Subcutaneous abdominal adipose tissue (tissue), 5 donors: ENCODE measurements at regions not wholly inside any gene's neighbourhood (a gene's known extent, or its start where the extent isn't known, plus 50 kb on each side); places are given as distances from the start of the nearest gene placed in this dataset.

Experiments used
- H3K27ac ChIP-seq: one replicate; pipeline ENCODE4 v1.7.0; 2013; ENCODE audit warnings: low read depth, mild to moderate bottlenecking, inconsistent platforms, low read length, moderate library complexity
- H3K27me3 ChIP-seq, 5 donors: one replicate each; pipeline ENCODE4 v1.7.0; 2013; ENCODE audit warnings: low read length in 5 of 5, inconsistent platforms in 1 of 5; ENCODE audit not compliant: control insufficient read depth in 5 of 5, insufficient read depth in 4 of 5
- H3K36me3 ChIP-seq, 5 donors: one replicate each; pipeline ENCODE4 v1.7.0; 2013; ENCODE audit warnings: low read length in 5 of 5; ENCODE audit not compliant: control insufficient read depth in 5 of 5, insufficient read depth in 5 of 5
- H3K4me1 ChIP-seq, 5 donors: one replicate each; pipeline ENCODE4 v1.7.0; 2013; ENCODE audit warnings: low read length in 5 of 5, mild to moderate bottlenecking in 3 of 5, moderate library complexity in 1 of 5; ENCODE audit not compliant: control insufficient read depth in 5 of 5, insufficient read depth in 5 of 5
- H3K4me3 ChIP-seq, 5 donors: one replicate each; pipeline ENCODE4 v1.7.0; 2013; ENCODE audit warnings: low read length in 5 of 5, low read depth in 1 of 5
- H3K9ac ChIP-seq, 5 donors: one replicate each; pipeline ENCODE4 v1.7.0; 2013; ENCODE audit warnings: low read length in 5 of 5, mild to moderate bottlenecking in 4 of 5, moderate library complexity in 3 of 5
- H3K9me3 ChIP-seq, 5 donors: one replicate each; pipeline ENCODE4 v1.7.0; 2013; ENCODE audit warnings: low read length in 5 of 5; ENCODE audit not compliant: control insufficient read depth in 5 of 5
- donor health status: healthy.
- donor health status: healthy.
- donor health status: healthy.
- donor health status: healthy.
- donor health status: healthy.

GRCh38 chr10:105925045-105925785 is 1239.3 kb downstream of the SORCS1 start:
- H3K4me3 ChIP-seq, result no peak overlapping the region
- H3K27ac ChIP-seq, result no peak overlapping the region
- peaks cover 0 to 6% (median 0%) of the 10 kb centered on the region in 5 donors for H3K9me3 ChIP-seq
- no peak overlapping the region for H3K9ac ChIP-seq
- H3K27me3 ChIP-seq, result no peaks in the 10 kb centered on the region
- H3K4me1 ChIP-seq, result no peaks in the 10 kb centered on the region
- H3K36me3 ChIP-seq, result no peaks in the 10 kb centered on the region

DNA sequence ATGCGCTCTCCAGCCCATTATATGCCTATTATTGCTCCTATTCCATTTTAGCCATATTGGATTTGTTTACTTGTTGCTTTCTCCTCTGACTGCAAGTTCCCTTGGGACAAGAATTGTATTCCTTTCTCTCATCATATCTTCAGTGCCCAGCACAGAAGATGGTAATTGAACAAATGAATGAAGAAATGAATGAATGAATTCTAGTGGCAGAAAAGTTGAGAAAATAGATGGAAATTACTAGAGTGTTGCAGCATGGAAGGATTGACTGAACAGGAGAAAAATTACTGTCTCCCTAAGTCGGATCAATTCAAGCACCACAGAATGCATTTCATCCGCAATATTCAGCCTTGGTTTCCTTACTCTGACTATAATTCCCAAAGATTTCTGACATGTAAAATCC is 1243.2 kb downstream of the SORCS1 start:
- no peak overlapping the region for H3K4me3 ChIP-seq
- H3K27me3 ChIP-seq, result no peaks in the 10 kb centered on the region
- H3K9ac ChIP-seq, result no peak overlapping the region
- H3K4me1 ChIP-seq, result no peaks in the 10 kb centered on the region
- H3K36me3 ChIP-seq, result no peaks in the 10 kb centered on the region
- H3K9me3 ChIP-seq, result peaks cover 0 to 6% (median 0%) of the 10 kb centered on the region in 5 donors
- H3K27ac ChIP-seq, result no peak overlapping the region

DNA sequence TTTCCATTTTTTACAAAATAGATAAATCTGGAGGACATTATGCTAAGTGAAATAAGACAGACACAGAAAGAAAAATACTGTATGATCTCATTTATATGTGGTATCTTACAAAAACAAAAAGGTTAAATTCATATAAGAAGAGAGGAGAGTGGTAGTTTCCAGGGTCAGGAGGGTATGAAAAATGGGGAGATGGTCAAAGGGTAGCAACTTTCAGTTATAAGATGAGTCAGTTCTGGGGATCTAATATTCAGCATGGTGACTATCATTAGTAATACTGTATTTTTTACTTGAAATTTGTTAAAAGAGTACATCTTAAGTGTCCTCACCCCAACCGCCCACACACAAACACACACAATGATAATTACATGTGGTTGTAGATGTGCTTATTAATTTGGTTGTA is 1250.1 kb downstream of the SORCS1 start:
- no peaks in the 10 kb centered on the region for H3K4me1 ChIP-seq
- peaks cover 0 to 3% (median 0%) of the 10 kb centered on the region in 5 donors for H3K9me3 ChIP-seq
- H3K27ac ChIP-seq, result no peak overlapping the region
- no peaks in the 10 kb centered on the region for H3K27me3 ChIP-seq
- H3K9ac ChIP-seq, result no peak overlapping the region
- H3K36me3 ChIP-seq, result no peaks in the 10 kb centered on the region
- no peak overlapping the region for H3K4me3 ChIP-seq

DNA sequence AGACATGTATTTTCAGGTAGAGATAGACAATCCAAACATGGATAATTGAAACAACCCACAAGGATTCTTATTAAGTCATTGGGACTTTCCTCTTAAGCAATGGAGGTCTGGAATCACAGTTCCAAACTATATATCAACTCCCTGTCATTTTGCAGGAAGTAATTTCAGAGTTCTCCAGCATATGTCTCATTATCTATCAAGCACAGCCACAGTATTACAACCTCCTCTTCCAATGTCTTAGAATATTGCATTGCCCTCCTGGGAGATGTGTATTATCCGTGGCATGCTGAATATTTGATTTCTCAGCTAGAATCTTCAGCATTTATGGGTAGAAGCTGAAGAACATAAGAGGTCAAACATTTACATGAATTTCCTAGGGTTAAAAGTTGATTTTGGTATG is 1255.8 kb downstream of the SORCS1 start:
- H3K27me3 ChIP-seq, result no peaks in the 10 kb centered on the region
- H3K36me3 ChIP-seq, result no peaks in the 10 kb centered on the region
- no peak overlapping the region for H3K27ac ChIP-seq
- H3K4me3 ChIP-seq, result no peak overlapping the region
- H3K9me3 ChIP-seq, result peaks cover 0 to 3% (median 0%) of the 10 kb centered on the region in 5 donors
- H3K4me1 ChIP-seq, result no peaks in the 10 kb centered on the region
- H3K9ac ChIP-seq, result no peak overlapping the region

DNA sequence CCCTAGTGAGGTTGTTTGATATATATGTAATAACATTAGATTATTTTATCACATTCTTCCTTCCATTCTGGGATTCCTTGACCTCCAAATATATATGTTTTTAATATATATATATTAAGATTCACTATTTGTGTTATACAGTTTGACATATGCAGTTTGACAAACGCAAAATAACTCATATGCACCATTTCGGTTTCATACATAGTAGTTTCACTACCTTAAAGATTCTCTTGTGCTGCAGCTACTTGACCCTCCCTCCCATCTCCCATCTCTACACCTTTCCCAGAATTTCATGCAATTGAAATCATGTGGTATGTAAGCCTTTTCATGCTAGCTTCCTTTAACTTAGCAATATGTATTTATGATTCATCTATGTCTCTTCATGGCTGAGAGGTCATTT is 1244.4 kb downstream of the SORCS3 start:
- Histone ChIP-seq H3K27me3 (no peaks in the 10 kb centered on the region), H3K4me1 (no peaks in the 10 kb centered on the region), H3K4me3 (no peak overlapping the region), H3K27ac (no peak overlapping the region), H3K9me3 (peaks cover 0 to 4% (median 0%) of the 10 kb centered on the region in 5 donors), H3K36me3 (no peaks in the 10 kb centered on the region), H3K9ac (no peak overlapping the region)

DNA sequence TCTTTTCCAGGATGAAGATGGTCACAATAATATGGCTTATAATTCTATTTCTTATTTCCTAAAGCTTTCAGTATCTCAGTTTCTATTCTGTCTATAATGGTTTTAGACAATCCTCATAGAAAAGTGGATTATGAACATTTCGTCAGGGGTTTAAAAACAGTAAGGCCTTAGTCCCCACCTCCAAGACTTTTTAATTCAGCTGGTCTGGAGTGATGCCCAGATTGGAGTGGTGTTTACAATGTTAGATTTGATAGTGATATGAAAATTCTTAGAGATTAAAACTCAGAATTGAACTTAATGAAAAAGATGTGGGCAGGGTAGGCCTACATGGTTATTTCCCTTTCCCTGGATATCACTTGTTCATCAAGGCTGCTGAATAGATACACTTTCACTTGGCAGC is 1238.3 kb downstream of the SORCS3 start:
- H3K9me3 ChIP-seq, result no peaks in the 10 kb centered on the region
- no peaks in the 10 kb centered on the region for H3K4me1 ChIP-seq
- no peaks in the 10 kb centered on the region for H3K36me3 ChIP-seq
- H3K27me3 ChIP-seq, result no peaks in the 10 kb centered on the region
- no peak overlapping the region for H3K9ac ChIP-seq
- no peak overlapping the region for H3K27ac ChIP-seq
- no peak overlapping the region for H3K4me3 ChIP-seq

DNA sequence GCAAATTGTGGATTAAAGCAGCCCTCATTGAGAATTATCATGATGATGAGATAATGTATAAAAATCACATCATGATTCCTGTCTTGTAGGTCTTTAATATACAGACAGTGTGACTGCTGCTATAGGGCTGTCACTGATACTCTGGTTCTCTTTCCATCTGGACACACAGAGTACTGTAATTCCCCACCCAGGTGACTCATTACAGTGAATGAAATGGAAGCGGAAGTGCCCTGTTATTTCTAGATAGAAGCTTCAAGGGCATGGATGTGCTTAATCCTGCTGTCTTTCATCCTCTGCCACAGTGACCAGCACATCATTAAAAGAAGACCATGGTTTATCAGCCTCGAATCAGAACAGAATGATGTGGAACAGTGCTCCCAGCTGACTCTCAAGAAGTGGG is 1234.0 kb downstream of the SORCS3 start:
- Histone ChIP-seq H3K27ac (no peak overlapping the region), H3K4me3 (no peak overlapping the region), H3K9me3 (peaks cover 0 to 8% (median 7%) of the 10 kb centered on the region in 5 donors), H3K4me1 (no peaks in the 10 kb centered on the region), H3K27me3 (no peaks in the 10 kb centered on the region), H3K36me3 (no peaks in the 10 kb centered on the region), H3K9ac (no peak overlapping the region)

- Histone ChIP-seq H3K9ac (no peak overlapping the region), H3K4me3 (no peak overlapping the region), H3K27ac (no peak overlapping the region), H3K27me3 (no peaks in the 10 kb centered on the region), H3K9me3 (peaks cover 0 to 10% (median 7%) of the 10 kb centered on the region in 5 donors), H3K4me1 (no peaks in the 10 kb centered on the region), H3K36me3 (no peaks in the 10 kb centered on the region)
Observed at GRCh38 chr10:105872665-105873064, 1231.6 kb downstream of the SORCS3 start.

DNA sequence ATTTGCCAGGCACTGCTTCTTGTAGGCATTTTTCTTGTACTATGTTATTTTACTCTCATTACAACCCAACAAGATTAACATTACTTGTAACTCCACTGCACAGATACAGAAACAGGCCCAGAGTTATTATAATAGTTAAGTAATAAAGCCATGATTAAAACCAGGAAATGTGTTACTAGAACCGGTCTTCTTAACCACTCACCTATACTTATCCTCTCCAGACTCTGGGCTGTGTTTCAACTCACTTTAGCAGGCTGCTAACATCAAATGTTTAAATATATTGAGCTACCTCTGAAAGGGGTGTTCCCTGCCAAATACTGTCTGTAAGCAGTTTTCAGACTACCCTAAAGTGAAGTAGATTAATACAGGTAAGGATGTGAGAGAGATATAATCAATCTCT is 1227.8 kb downstream of the SORCS3 start:
- Histone ChIP-seq H3K9me3 (peaks cover 0 to 10% (median 7%) of the 10 kb centered on the region in 5 donors), H3K36me3 (no peaks in the 10 kb centered on the region), H3K27ac (no peak overlapping the region), H3K9ac (no peak overlapping the region), H3K27me3 (no peaks in the 10 kb centered on the region), H3K4me3 (no peak overlapping the region), H3K4me1 (no peaks in the 10 kb centered on the region)

DNA sequence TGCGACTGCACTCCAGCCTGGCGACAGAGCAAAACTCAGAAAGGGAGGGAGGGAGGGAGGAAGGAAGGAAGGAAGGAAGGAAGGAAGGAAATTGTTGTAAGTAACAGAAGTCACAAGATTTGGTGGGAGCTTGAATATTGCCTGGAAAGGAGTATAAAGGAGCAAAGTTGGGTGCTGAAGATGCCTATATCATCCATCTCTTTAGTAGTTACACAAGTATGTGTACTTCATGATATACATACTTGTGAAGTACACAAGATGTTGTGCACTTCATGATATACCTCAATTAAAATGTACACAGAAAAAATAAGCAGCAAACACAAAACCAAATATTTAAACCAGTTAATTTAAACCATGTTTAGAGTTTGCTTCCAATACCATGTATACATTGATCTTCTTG is 1223.8 kb downstream of the SORCS3 start:
- H3K4me1 ChIP-seq, result peaks cover 0 to 4% (median 0%) of the 10 kb centered on the region in 5 donors
- no peaks in the 10 kb centered on the region for H3K36me3 ChIP-seq
- no peak overlapping the region for H3K27ac ChIP-seq
- H3K27me3 ChIP-seq, result no peaks in the 10 kb centered on the region
- H3K9me3 ChIP-seq, result peaks cover 0 to 2% (median 0%) of the 10 kb centered on the region in 5 donors
- no peak overlapping the region for H3K9ac ChIP-seq
- H3K4me3 ChIP-seq, result no peak overlapping the region
